HG03575 (cell line): ENCODE measurements at regions not wholly inside any gene's neighbourhood (a gene's known extent, or its start where the extent isn't known, plus 50 kb on each side); places are given as distances from the start of the nearest gene placed in this dataset.

ENCODE experiments used
- ATAC-seq: cut with Tn5 transposase; IDR thresholded peaks from one replicate; pipeline ENCODE4 v1.9.1; 2021; ENCODE audit not compliant: unreplicated experiment, insufficient number of reproducible peaks, low FRiP score; ENCODE audit errors: extremely low read depth

- no peak for ATAC-seq
Observed at GRCh38 chr10:44190541-44190940, 194.4 kb downstream of the CXCL12 start.

- no peak for ATAC-seq
Observed at GRCh38 chr10:44186821-44187220, 198.1 kb downstream of the CXCL12 start.

GRCh38 chr10:44186150-44186549, 198.7 kb downstream of the CXCL12 start:
- no peak for ATAC-seq

- ATAC-seq: no peak
Observed at GRCh38 chr10:44185315-44185666, 199.6 kb downstream of the CXCL12 start.

- ATAC-seq: no peak
Observed at GRCh38 chr10:44184633-44185314, 200.1 kb downstream of the CXCL12 start.

- no peak for ATAC-seq
Observed at GRCh38 chr10:44183667-44184632, 200.9 kb downstream of the CXCL12 start.

GRCh38 chr10:44182909-44183308, 202.0 kb downstream of the CXCL12 start:
- ATAC-seq: no peak

GRCh38 chr10:44180321-44181168, 204.4 kb downstream of the CXCL12 start:
- ATAC-seq: no peak

DNA sequence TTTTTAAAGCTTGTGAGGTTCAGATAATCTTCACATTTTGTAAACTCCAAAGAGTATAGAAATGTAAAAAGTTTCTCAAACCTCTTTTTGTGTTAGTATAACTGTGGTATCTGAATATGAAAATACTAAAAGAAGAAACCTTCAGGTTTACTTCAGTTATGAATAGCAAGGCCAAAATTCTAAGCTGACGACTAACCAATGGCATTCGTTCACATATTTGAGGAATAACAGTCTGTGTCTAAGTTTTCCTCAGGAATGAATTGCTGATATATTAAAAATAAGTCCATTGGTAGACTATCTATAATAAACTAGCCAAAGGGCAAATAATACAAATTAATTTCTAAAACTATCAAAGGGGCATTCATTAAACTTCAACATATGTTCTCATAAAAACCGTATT, 206.0 kb downstream of the CXCL12 start:
- ATAC-seq: no peak

DNA sequence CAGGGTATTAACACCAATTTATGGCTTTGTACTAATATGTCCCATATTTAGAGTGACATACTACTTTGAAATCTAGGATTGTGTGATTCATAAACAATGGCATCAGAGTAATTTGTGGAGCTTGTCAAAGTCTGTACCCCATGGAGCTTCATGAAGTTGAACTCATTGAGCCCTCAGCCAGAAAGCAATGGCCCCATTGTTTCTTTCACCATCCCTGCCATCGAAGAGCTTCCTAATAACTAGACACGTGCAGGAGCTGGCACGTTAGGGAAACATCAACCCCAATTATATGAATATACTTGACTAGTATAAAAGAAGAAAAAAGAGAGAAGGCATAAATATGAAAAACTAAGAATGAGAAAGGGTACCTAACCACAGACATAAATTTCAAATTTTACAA, 206.6 kb downstream of the CXCL12 start:
- ATAC-seq: no peak

DNA sequence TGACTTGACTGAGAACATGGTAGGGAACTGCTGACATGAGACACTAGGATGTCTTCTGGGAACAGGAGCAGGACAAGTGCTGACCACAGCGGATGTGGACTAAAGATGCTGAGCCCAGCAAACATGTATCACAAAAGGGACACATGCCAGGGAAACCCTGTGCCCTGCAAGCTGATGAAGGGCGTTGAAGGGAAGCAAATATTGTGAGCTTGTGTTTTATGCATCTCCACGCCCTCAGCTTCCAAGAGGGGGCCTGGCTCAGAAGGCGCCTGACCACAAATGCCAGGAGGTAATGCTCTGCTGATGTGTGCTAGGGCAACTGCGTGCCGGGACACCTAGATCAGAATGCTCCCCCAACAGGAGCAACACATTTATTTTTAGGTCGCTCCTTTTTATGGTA, 207.3 kb downstream of the CXCL12 start:
- no peak for ATAC-seq

GRCh38 chr10:44176311-44176710, 208.6 kb downstream of the CXCL12 start:
- no peak for ATAC-seq

DNA sequence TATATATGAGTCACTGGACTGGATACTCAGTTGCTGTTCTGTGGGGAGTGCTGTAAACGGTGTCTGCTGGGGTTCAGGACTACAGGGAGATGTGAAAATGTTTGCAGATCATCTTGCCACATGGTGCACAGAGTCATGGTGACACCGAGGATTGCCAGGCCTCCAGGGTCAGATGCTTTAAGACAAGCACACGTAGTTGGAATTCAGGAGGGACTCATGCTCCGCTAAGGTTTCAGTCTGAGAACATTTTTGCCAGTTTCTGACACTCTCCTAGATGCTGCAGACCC, 211.3 kb downstream of the CXCL12 start:
- no peak for ATAC-seq

DNA sequence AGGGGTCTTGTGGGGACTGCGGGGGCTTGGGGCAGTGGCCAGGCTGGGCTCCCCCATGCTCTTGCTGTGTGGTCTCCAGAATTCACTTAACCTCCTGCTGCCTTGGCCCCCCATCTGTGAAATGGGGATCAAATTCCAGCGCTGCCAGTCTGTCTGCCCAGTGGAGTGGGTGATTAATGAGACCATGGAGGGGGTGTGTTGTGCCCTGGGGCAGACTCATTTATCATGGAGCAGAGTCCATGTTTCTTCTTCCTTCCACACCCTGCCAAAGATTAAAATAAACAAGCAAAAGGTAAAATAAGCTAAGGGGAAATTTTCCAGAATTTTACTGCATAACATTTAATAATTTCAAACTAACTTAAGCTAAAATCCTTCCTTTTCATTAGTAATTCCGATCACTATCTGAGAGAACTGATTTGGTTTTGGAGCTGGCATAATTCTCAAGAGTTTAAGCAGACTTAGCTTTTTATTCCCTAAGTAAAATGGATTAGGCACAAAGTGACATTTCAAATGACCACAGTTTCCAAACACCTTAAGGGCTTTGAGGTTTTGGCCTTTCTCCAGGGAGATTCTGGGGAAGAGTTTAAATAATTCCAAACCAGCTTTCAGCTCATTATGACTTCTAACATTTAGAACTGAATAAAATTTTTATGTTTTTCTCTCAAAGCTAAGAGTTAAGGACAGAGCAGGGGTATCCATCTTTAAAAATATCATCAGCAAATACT, 211.9 kb downstream of the CXCL12 start:
- ATAC-seq: no peak

GRCh38 chr10:44171765-44172164, 213.1 kb downstream of the CXCL12 start:
- ATAC-seq: no peak

DNA sequence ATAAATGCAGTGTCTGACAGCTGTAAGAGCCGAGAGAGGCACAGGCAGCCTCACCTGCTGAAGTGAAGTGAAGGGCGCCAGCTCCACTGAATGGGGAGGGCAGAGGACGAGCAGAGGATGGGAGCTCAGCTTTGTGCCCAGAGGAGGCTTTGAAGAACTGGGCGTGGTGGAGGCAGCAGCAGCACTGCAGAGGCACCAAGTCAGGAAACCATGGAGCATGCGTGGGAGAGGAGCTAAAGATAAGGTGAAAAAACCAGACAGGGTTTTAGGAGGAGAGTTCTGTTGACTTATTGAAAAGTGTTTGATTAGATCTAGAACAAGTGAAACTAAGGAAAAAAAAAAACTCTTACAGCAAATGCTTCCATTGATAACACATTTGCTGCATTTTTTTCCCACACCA, 216.4 kb downstream of the CXCL12 start:
- no peak for ATAC-seq

DNA sequence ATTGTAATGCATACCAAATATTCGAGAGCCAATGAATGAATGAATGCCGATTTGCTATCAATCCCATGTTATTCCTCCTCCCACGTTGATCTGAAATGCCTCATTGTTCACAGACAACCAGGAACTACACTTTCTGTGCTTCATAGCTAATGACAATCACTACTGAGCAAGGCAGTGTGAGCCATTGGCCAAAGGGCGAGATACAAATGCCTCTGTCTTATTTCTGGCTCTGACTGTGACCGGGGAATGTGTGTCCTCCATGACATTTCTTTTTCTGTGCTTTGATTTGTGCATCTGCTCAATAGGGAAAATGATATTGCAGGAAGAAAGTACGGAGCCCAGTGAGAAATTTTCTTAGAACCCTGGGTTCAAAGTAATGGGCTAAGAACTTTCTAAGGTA, 217.1 kb downstream of the CXCL12 start:
- no peak for ATAC-seq

- ATAC-seq: no peak
Observed at GRCh38 chr10:44166441-44166840, 218.5 kb downstream of the CXCL12 start.
